IMR-90 (cell line): ENCODE measurements at regions not wholly inside any gene's neighbourhood (a gene's known extent, or its start where the extent isn't known, plus 50 kb on each side); places are given as distances from the start of the nearest gene placed in this dataset.

Experiments
- ATAC-seq: fragments of 200-7000 bp; cut with Tn5 transposase; 2 replicates; pipeline ENCODE4 v1.9.1; 2020; ENCODE audit warnings: low read depth, mild to moderate bottlenecking, moderate library complexity
- BruUV-seq: library from RNA; stranded (reverse); fragments of 400-500 nt; replicated peaks from 2 replicates; lab custom pipeline; 2021; lab: Mats Ljungman, UMichigan
- CTCF ChIA-PET: fragments of 300-600 bp; formaldehyde crosslinking; extraction: SDS; loops from one replicate; lab custom pipeline; 2021; ENCODE audit warnings: antibody characterized with exemption; lab: Yijun Ruan, JAX
- POLR2A ChIA-PET: fragments of 300-600 bp; sonication (Branson Sonifier 250); formaldehyde crosslinking; loops from one replicate; lab custom pipeline; 2022; ENCODE audit warnings: antibody characterized with exemption; ENCODE audit not compliant: unreplicated experiment; lab: Charles Lee
- DNase-seq: peaks from one replicate; pipeline ENCODE4 v3.0.0; 2013
- H2AFZ ChIP-seq: replicated peaks from 2 replicates; pipeline ENCODE3; 2013; ENCODE audit warnings: low read length, mild to moderate bottlenecking; ENCODE audit not compliant: poor library complexity
- H2AK5ac ChIP-seq: 2 replicates; pipeline ENCODE4 v1.6.1; 2013; ENCODE audit warnings: low read depth, low read length, inconsistent platforms
- H2AK9ac ChIP-seq: replicated peaks from 2 replicates; pipeline ENCODE3; 2013; ENCODE audit warnings: mild to moderate bottlenecking, low read depth, low read length, moderate library complexity; ENCODE audit not compliant: poor library complexity
- H2BK120ac ChIP-seq: 2 replicates; pipeline ENCODE4 v1.6.1; 2013; ENCODE audit warnings: low read depth, low read length, inconsistent platforms
- H2BK15ac ChIP-seq: 3 replicates; pipeline ENCODE4 v1.6.1; 2013; ENCODE audit warnings: low read depth, low read length, inconsistent platforms
- H2BK20ac ChIP-seq: 2 replicates; pipeline ENCODE4 v1.6.1; 2013; ENCODE audit warnings: low read depth, mild to moderate bottlenecking, inconsistent platforms, low read length, moderate library complexity
- H2BK5ac ChIP-seq: 2 replicates; pipeline ENCODE4 v1.6.1; 2013; ENCODE audit warnings: mild to moderate bottlenecking, low read depth, low read length, inconsistent platforms; ENCODE audit not compliant: poor library complexity, severe bottlenecking
- H3K14ac ChIP-seq: replicated peaks from 2 replicates; pipeline ENCODE4 v1.6.1; 2013; ENCODE audit warnings: low read depth, low read length, inconsistent platforms
- H3K18ac ChIP-seq: 2 replicates; pipeline ENCODE4 v1.6.1; 2013; ENCODE audit warnings: low read depth, low read length, control low read depth
- H3K23ac ChIP-seq: 2 replicates; pipeline ENCODE4 v1.6.1; 2013; ENCODE audit warnings: low read depth, low read length, inconsistent platforms
- H3K27ac ChIP-seq: 2 replicates; pipeline ENCODE4 v1.5.1; 2013; ENCODE audit warnings: mild to moderate bottlenecking, control low read depth, low read length; ENCODE audit not compliant: insufficient read depth
- H3K27me3 ChIP-seq: 2 replicates; pipeline ENCODE4 v1.6.1; 2013; ENCODE audit warnings: low read length; ENCODE audit not compliant: control insufficient read depth, insufficient read depth
- H3K36me3 ChIP-seq: 2 replicates; pipeline ENCODE4 v1.6.1; 2013; ENCODE audit warnings: low read length, mixed read lengths; ENCODE audit not compliant: control insufficient read depth, insufficient read depth
- H3K4ac ChIP-seq: 2 replicates; pipeline ENCODE4 v1.6.1; 2013; ENCODE audit warnings: low read depth, low read length, inconsistent platforms
- H3K4me1 ChIP-seq: 2 replicates; pipeline ENCODE4 v1.6.1; 2013; ENCODE audit warnings: low read length, mixed read lengths; ENCODE audit not compliant: control insufficient read depth, insufficient read depth
- H3K4me2 ChIP-seq: 2 replicates; pipeline ENCODE4 v1.6.1; 2013; ENCODE audit warnings: low read depth, mild to moderate bottlenecking, control low read depth, low read length, moderate library complexity
- H3K4me3 ChIP-seq: 2 replicates; pipeline ENCODE4 v1.5.1; 2013; ENCODE audit warnings: low read depth, mild to moderate bottlenecking, control low read depth, low read length, moderate library complexity; ENCODE audit not compliant: insufficient read depth
- H3K56ac ChIP-seq: 2 replicates; pipeline ENCODE4 v1.6.1; 2013; ENCODE audit warnings: low read length, inconsistent platforms; ENCODE audit not compliant: insufficient read depth; ENCODE audit errors: extremely low read depth
- H3K79me1 ChIP-seq, 2 experiments: 2 replicates each; pipeline ENCODE4 v1.6.1; 2013; ENCODE audit warnings: low read length in 2 of 2, inconsistent platforms in 1 of 2, low read depth in 1 of 2
- H3K9ac ChIP-seq: 2 replicates; pipeline ENCODE4 v1.6.1; 2013; ENCODE audit warnings: low read depth, low read length, control low read depth
- H3K9me1 ChIP-seq: 2 replicates; pipeline ENCODE4 v1.6.1; 2013; ENCODE audit warnings: low read length, inconsistent platforms; ENCODE audit not compliant: insufficient read depth
- H3K9me3 ChIP-seq: 2 replicates; pipeline ENCODE4 v1.6.1; 2013; ENCODE audit warnings: low read length; ENCODE audit not compliant: control insufficient read depth, insufficient read depth
- H4K20me1 ChIP-seq: 2 replicates; pipeline ENCODE4 v1.6.1; 2013; ENCODE audit warnings: low read length, inconsistent platforms; ENCODE audit not compliant: insufficient read depth
- H4K5ac ChIP-seq: 2 replicates; pipeline ENCODE4 v1.6.1; 2013; ENCODE audit warnings: mild to moderate bottlenecking, low read depth, low read length, control low read depth
- H4K8ac ChIP-seq, 2 experiments: 2 replicates each; pipeline ENCODE4 v1.6.1; 2013; ENCODE audit warnings: low read depth in 2 of 2, low read length in 2 of 2, control low read depth in 1 of 2, inconsistent platforms in 1 of 2
- H4K91ac ChIP-seq: 2 replicates; pipeline ENCODE4 v1.6.1; 2013; ENCODE audit warnings: low read depth, low read length, inconsistent platforms; ENCODE audit not compliant: insufficient read depth
- MAFK ChIP-seq: IDR thresholded peaks from 2 replicates; pipeline ENCODE4 v1.6.1; 2012; ENCODE audit warnings: low read depth, low read length, improper control_type of control experiment
- MXI1 ChIP-seq: IDR thresholded peaks from 2 replicates; pipeline ENCODE4 v1.6.1; 2012; ENCODE audit warnings: low read depth, mild to moderate bottlenecking, low read length, moderate library complexity, borderline replicate concordance
- RAD21 ChIP-seq: IDR thresholded peaks from 2 replicates; pipeline ENCODE4 v1.6.1; 2012; ENCODE audit warnings: low read length, improper control_type of control experiment
- RFX5 ChIP-seq: IDR thresholded peaks from 2 replicates; pipeline ENCODE4 v1.8.0; 2012; ENCODE audit warnings: low read depth, mild to moderate bottlenecking, low read length, moderate library complexity
- dilution Hi-C: fragments of 300-500 bp; cut with HindIII; formaldehyde crosslinking; loops from one replicate; pipeline ENCODE4 v1.14.3; 2018; ENCODE audit warnings: low sequenced_read_pairs; ENCODE audit not compliant: unreplicated experiment
- in situ Hi-C: fragments of 300-500 bp; cut with MboI; formaldehyde crosslinking; loops from 3 replicates; pipeline ENCODE4 v1.14.3; 2019; ENCODE audit warnings: low sequenced_read_pairs, inconsistent platforms, mixed read lengths
- intact Hi-C: fragments of 100-400 bp; cut with micrococcal nuclease; formaldehyde crosslinking; loops from 2 replicates; pipeline ENCODE4 v1.10.0; 2022
- TF ChIP-seq, protein P1 (sequence below): fragments of 150-350 bp; IDR thresholded peaks from 2 replicates; pipeline ENCODE4 v1.6.1; 2016; ENCODE audit warnings: low read depth, mild to moderate bottlenecking, low read length, moderate library complexity, borderline replicate concordance
- TF ChIP-seq, protein P2 (sequence below): conservative IDR thresholded peaks from 2 replicates; pipeline ENCODE4 v1.5.1; 2012; ENCODE audit warnings: mild to moderate bottlenecking, low read depth, low read length, improper control_type of control experiment
- TF ChIP-seq, protein P3 (sequence below): fragments of 150-350 bp; IDR thresholded peaks from 2 replicates; pipeline ENCODE4 v1.6.1; 2017; ENCODE audit warnings: mild to moderate bottlenecking, antibody characterized with exemption, low read length, low read depth

DNA sequence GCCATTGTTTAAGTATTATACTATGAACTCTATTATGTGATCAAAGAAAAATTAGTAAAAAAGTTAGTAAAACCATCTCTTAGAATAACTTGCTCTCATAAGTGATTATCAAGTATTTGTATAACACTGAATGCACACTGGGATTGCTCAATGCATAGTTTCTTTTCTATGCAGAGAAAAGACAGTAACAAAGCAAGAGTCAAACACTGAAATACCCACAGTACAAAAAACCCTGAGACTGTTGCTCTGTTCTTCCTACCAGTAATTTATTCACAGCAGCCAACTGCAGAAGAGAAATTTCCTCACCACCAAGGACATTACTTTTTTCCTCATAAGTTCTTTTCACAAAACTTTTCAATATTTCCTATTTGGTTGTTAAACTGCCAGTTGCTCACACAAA, 634.4 kb downstream of the DTWD2 start:
- no peak for TF ChIP-seq RFX5
- TF ChIP-seq MXI1 = no peak
- TF ChIP-seq, protein P1, sequence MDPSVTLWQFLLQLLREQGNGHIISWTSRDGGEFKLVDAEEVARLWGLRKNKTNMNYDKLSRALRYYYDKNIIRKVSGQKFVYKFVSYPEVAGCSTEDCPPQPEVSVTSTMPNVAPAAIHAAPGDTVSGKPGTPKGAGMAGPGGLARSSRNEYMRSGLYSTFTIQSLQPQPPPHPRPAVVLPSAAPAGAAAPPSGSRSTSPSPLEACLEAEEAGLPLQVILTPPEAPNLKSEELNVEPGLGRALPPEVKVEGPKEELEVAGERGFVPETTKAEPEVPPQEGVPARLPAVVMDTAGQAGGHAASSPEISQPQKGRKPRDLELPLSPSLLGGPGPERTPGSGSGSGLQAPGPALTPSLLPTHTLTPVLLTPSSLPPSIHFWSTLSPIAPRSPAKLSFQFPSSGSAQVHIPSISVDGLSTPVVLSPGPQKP = no peak
- TF ChIP-seq MAFK = no peak
- TF ChIP-seq, protein P2, sequence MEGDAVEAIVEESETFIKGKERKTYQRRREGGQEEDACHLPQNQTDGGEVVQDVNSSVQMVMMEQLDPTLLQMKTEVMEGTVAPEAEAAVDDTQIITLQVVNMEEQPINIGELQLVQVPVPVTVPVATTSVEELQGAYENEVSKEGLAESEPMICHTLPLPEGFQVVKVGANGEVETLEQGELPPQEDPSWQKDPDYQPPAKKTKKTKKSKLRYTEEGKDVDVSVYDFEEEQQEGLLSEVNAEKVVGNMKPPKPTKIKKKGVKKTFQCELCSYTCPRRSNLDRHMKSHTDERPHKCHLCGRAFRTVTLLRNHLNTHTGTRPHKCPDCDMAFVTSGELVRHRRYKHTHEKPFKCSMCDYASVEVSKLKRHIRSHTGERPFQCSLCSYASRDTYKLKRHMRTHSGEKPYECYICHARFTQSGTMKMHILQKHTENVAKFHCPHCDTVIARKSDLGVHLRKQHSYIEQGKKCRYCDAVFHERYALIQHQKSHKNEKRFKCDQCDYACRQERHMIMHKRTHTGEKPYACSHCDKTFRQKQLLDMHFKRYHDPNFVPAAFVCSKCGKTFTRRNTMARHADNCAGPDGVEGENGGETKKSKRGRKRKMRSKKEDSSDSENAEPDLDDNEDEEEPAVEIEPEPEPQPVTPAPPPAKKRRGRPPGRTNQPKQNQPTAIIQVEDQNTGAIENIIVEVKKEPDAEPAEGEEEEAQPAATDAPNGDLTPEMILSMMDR = no peak
- TF ChIP-seq, protein P3, sequence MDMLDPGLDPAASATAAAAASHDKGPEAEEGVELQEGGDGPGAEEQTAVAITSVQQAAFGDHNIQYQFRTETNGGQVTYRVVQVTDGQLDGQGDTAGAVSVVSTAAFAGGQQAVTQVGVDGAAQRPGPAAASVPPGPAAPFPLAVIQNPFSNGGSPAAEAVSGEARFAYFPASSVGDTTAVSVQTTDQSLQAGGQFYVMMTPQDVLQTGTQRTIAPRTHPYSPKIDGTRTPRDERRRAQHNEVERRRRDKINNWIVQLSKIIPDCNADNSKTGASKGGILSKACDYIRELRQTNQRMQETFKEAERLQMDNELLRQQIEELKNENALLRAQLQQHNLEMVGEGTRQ = no peak
- no peak for TF ChIP-seq RAD21
- no TSS peak for BruUV-seq
- Histone ChIP-seq H2AFZ (no peak overlapping the region), H4K8ac (no peak overlapping the region), H3K14ac (no peak overlapping the region), H2BK120ac (no peak overlapping the region), H4K20me1 (no peaks in the 10 kb centered on the region), H2BK5ac (no peak overlapping the region), H3K23ac (no peak overlapping the region), H3K9me1 (no peaks in the 10 kb centered on the region), H2AK5ac (no peak overlapping the region), H3K56ac (no peak overlapping the region), H4K5ac (no peak overlapping the region), H3K9me3 (peaks cover 5% of the 10 kb centered on the region; the same call in 1 of the 2 replicates), H3K4ac (no peak overlapping the region), H4K91ac (no peak overlapping the region), H3K18ac (no peak overlapping the region), H3K27me3 (no peaks in the 10 kb centered on the region), H3K79me1 (no peaks in the 10 kb centered on the region), H2BK15ac (no peak overlapping the region), H3K4me3 (no peak overlapping the region), H2BK20ac (no peak overlapping the region), H3K36me3 (no peaks in the 10 kb centered on the region), H3K9ac (no peak overlapping the region), H3K4me1 (no peaks in the 10 kb centered on the region), H3K4me2 (no peak overlapping the region), H3K27ac (no peak overlapping the region), H2AK9ac (no peak overlapping the region)
- ChIA-PET POLR2A (no interaction called here), CTCF (no interaction called here)
- in situ Hi-C loops (no loop called here), intact Hi-C loops (no loop called here), dilution Hi-C loops (no loop called here)
- ATAC-seq = no peak
- DNase-seq = no peak
